ENCODE measurements at regions not wholly inside any gene's neighbourhood (a gene's known extent, or its start where the extent isn't known, plus 50 kb on each side); places are given as distances from the start of the nearest gene placed in this dataset.

- TF ChIP-seq CTCF (IDR thresholded peaks at IDR 0.05) (no peak), POLR2A (IDR thresholded peaks at IDR 0.05) (no peak)
These were observed 1393.4 kb downstream of the STIM2 start for GRCh38 chr4:28254003-28254402.
